Stimulated activated CD8-positive, alpha-beta memory T cell treated with anti-CD3 and anti-CD28 coated beads, Interleukin-4, amount 100 ng/mL, for 1 hour (primary cell): ENCODE measurements at regions not wholly inside any gene's neighbourhood (a gene's known extent, or its start where the extent isn't known, plus 50 kb on each side); places are given as distances from the start of the nearest gene placed in this dataset.

Experiments used
- DNase-seq, 2 donors: peaks; one replicate each; pipeline ENCODE4 v3.0.0-alpha.2; 2020; ENCODE audit warnings: low read depth in 2 of 2, low spot score in 1 of 2

DNA sequence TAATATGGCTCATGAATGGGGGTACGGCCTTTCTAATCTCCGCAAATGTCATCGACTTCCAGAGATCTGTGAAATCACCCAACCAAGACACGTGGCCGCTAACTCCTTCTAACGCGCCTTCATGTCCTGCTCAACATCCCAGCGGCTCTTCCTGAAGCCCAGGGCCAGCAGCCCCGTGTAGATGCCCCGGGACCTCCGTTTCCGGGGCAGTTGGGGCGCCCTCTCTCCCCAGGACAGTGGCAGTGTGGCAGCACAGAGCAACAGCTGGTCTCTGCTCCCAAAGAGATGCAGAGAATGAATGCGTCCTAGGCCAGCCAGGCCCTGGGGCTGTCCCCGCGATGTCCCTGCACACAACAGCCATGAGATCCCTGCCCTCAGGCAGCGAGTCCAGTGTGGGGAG lies 153.5 kb downstream of the RBFOX3 start:
- no peak for DNase-seq

DNA sequence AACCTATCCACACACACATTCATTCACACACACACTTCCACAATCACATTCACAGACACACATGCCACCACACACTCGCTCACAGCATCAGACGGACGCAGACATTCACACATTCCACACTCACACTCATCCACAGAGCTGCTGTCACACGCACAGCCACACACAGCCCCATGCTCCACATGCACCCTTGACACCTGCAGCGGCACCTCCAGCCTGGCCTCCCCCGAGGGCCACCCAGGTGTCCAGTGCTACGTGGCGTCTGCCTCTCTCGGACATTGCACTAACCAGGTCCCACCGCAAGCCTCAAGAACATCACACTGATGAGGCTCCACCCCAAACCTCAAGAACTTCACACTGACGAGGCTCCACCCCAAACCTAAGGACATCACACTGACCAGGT lies 155.2 kb downstream of the RBFOX3 start:
- no peak for DNase-seq

DNA sequence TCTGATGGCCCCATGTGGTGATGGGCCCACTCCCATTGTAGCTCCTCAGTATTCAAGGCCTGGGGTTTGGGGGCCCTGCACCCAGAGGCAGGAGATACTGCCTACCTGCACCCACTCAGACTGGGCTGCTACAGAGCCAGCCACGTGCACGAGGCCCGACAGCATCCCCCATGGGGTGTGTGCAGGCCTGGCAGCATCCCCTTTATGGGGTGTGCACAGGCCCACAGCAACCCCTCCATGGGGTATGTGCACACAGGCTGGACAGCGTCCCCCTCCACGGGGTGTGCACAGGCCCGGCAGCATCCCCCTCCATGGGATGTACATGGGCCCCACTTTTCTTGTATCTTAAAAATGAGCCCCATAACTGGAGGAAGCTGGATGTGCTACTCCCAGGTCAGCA lies 156.0 kb downstream of the RBFOX3 start:
- DNase-seq, result no peak

DNA sequence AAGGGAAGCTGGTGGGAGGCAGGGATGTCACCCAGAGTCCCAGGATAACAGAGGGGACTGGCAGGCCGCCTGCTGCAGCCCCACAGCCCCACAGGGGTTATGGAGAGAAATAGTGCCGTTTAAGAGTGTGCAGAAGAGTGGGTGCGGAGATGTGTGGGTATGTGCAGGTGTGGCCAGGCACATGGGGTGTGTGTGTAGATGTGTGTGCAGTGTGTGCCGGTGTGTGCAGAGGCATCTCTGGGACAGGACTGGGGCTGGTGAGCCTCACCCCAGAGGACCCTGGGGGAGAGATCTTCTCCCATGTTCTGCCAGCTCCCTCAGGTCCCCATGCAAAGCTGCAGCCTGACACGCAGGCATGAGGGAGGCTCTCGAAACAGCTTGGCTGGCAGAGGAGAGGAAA lies 157.4 kb downstream of the RBFOX3 start:
- no peak for DNase-seq

DNA sequence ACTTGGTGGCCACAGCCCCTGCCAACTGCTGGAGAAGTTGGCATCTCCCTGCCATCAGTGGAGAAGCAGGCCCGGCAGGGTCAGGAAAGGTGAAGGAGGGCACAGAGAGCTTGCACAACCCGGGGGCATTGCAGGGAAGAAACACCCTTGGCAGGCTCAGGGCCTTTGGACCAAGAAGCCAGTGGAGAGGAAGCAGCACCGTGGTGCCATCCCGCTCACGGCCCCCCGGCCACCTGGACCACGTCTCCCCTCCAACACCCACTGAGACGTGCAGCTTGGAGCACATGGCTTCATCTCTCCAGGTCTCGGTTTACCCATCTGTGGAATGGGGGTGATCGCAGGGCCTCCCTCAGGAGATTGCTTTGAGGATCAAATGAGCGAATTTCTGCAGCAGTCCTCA lies 158.1 kb downstream of the RBFOX3 start:
- DNase-seq, result no peak

DNA sequence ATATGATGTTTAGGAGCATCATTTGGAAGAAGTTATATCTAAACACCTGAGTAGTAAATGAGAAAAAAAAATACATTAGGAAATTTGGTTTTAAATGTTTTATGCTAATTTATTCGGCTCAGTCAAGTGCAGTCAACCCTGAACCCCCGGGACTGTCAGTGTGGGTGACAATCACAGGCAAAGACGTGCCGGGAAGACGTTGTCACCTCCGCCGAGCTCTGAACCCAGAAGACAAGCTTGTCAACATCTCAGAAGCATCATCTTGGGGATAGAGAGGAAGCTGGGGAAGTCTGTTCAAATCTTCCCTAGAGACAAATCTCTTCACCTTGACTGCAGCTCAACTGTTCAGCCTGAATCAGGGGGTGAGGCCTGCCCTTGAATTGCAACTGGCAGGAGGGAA lies 159.7 kb downstream of the RBFOX3 start:
- no peak for DNase-seq

DNA sequence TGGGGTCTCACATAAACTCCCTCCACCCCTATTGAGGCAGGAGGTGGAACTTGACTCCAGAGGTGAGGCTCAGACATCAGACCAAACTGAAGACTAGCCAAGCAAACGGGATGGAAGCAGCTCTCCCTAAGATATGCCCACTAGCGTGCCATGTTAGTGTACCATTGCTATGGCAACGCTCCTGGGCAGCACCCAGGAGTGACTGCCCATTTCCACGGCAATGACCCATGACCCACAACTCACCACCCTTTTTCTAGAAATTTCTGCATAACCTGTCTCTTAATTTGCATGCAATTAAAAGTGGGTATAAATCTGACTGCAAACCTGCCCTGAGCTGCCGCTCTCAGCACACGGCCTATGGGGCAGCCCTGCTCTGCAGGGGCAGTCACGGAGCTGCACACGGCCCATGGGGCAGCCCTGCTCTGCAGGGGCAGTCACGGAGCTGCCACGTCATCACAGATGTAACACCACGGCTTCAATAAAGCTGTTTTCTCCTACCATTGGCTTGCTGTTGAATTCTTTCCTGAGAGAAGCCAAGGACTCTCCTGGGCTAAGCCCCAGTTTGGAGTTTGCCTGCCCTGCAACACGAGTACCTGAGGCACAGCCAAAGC lies 164.3 kb downstream of the RBFOX3 start:
- DNase-seq, result no peak

DNA sequence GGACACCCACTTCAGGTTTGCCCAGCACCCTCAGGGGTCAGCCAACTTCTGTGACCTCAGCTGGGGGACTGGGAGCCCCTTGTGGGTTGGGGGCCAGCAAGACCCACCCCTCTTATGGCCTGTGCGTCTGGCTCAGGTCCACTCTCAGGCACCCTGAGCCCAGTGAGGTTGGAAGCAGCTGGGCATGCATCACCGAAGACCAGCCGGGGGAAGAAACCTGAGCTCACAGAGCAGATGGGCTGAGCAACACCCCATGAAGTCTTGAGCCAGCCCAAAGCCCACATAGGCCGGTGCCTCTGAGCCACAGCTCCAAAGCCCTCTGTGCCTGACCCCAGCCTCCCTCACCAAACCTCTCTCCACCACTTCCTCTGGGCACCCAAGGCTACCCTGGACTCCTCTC lies 166.7 kb downstream of the RBFOX3 start:
- DNase-seq, result no peak

DNA sequence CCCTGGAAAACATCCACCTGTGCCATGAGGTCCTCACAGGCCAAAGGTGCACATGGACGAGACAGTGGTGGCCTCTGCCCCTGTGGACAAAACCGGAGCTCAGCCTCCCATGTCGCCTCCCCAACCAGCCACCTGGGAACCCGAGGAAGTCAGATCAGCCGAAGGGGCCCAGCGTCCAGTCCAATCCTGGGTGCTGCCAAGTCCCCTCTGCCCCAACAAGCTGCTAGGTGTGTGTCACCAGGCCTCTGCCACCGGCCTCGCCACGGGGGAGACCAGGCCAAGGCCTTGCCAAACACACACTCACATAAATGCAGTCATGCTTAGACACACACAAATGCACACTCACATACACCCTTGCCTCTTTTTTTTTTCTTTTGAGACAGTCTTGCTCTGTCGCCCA lies 167.8 kb downstream of the RBFOX3 start:
- DNase-seq, result no peak

DNA sequence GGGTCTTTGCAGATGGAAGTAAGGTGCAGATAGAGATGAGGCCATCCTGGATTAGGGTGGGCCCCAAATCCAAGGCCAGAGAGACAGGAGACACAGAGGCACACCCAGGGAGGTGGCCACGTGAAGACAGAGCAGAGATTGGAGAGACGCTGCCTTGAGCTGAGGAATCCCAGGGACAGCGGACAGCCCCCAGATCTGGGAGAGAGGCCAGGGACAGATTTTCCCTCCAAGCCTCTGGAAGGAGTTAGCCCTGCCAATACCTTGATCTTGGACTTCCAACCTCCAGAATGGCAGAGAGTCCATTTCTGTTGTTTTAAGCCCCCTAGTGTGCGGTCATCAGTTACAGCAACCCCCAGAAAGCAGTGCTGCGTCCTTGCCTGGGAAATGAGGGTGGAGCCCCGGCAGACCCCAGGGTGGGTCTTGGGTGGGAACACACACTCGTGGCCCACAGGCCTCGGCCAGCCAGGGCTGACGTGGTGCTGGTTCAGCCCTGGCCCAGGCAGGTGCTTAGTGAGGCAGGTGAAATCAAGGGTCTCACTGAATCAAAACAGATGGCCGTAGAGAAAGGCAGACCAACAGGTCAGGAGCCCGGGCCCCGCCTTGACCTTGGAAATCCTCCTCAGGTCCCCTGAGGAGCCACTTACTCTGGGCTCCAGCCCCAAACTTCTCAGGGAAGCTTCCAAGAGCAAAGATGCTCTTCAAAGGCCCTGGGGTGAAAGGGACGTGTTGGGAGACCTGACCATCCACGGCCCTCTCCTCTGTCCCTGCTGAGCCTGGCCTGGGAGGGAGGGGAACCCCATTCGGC lies 169.3 kb downstream of the RBFOX3 start:
- no peak for DNase-seq

DNA sequence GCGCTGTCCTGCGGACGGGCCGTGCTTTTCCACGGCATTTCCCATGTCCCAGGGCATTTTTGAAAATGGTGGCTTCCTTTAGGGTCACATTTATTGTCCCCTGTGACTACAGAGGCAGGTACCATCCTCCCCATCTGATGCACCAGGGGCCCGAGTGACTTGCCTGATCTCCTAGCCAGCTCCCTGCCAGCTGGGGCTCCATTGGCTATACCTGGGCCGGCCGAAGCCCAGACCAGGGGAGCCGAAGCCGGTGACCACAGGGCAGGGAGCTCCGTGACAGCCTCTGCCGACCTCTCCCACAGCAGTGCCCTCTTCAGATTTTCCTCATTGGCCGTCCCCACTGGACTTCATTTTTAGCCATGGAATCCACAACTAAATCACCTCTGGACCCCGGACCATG lies 170.6 kb downstream of the RBFOX3 start:
- no peak for DNase-seq

DNA sequence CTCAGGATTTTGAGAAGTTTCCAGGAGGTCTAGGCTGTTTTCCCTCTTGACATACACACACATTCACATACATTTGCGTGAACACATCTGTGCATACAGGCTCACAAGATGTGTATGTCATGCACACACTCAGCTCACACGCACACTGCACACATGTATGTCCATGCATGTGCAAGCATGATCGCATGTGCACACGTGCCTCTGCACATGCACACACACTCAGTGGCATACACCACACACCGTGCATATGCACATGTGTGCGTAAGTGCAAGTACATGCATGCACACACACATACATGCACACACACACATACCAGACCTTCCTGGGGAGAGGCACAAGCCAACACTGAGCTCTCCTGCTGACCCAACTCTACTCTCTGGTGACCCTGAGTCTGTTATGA lies 171.4 kb downstream of the RBFOX3 start:
- no peak for DNase-seq

DNA sequence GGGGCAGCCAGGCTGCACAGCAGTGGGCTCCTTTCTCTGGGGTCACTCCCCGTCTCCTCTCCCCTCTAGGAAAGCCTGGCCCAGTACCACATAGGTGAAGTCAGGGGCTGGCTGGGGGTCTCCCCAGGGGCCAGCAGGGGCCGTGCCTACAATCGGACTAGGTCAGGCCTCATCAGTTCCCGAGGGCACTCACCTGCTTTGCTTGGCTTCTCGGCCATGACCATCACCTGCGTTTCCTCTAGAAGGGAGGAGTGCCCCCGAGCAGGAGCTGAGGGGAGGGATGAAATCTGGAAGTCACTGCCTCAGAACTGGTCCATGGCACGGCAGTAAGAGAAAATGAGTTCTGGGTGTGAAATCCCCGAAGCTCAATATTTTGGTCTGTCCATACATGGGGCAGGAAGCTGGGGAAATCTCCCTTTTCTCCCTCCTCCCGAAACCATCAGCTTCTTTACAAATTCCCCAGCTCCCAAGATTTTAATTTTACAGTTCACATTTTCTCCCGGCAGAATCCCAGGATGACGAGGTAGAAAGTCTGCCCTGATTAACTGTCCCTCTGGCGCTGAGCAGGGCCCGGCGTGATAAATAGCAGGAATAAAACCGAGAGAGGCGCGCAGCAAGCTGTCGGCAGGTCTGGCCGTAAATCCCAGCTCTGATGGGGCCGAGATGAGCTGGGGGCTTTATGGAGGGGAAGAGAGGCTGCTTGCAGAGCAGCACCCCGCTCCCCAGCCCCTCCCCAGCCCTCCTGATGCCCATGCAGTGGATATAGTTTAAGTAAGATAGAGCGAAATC lies 172.1 kb downstream of the RBFOX3 start:
- no peak for DNase-seq

DNA sequence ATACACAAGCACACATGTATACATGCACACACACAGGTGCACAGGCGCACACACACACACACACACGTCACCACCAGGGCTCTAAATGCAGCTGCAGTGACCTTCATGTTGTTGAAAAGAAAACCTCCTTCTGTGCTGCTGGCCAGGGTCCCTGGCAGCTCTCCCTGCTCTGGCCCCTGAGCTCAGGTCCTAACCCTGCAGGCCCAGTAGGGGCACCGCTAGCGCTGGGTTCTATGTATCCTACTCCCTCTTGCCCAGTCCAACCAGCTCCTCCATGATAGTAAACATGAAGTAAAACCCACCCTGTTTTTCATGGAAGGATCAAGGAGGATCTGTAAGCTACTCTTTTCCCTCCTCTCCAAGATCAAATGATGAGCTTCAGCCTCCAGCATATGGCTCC lies 172.8 kb downstream of the RBFOX3 start:
- no peak for DNase-seq

DNA sequence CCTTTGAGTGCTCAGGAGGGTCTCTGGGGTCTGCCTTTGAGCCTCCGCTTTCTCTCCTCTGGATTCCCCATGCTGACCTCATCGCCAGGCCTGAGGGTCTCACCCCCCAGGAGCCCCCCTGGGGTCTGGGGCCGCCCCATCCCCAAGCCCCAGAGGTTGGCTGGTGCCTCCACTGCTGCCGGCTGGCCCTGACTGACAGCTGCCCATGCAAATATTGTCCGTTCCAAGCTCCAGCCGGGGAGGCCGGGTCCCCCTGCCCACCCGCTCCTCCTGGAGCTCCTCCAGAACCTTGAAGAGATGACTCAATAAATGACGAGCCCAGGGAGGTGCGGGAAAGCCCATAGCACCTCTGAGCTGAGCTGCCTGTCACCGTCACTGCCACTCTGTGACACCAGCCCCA lies 173.8 kb downstream of the RBFOX3 start:
- no peak for DNase-seq

DNA sequence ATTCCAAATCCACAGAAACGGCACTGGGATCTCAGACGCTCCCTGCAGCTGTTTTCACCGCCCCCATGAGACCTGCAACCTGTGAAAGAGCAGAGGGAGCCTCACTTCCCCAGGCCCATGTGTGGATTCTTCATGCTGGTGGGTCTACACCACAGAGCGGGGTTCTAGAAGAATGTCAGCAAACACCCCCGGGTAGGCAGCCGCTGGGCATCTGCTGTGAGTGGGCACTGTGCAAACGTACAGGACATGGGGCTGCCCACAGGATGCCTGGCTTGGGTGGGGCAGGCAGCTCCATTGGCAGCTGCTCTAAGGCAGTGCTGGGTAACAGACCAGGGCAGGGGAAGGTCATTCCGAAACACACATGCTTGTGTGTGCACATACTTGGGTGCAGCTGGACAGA lies 174.9 kb downstream of the RBFOX3 start:
- DNase-seq, result no peak

DNA sequence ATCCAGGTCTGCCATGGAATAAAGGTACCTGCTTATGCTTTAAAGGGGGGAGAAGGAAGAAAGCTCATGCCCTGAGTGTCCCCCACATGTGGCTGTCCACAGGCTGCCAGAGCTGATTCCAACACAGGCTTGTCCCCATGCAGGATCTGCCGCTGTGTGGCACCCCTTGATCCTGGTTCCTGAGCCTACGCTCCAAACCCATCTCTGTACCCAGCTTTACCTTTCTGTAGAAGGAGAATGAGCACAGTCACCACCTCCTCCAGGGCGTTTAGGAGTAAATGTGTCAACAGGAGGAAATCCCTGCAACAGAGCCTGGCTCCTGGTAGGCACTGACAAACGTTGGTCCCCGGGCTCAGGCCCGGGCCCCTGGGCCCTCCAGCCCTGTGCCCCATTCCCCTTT lies 175.6 kb downstream of the RBFOX3 start:
- no peak for DNase-seq

DNA sequence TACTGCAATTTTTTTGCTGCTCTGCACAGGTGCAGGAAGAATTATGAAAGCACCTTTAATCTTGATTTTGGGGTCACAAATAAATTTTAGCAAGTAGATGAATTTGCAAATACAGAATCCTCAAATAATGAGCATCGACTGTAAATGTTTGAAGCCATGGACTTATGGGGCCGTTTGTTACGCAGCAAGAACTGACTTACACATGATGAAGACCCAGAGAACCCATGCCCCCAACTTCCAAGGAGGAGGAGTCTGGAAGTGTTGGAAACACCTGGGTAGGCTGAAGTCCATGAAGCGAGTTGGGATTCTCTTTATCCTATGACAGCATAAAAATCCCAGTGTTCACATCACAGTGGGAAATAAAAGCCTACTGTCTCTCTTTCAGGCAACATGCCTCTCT lies 176.6 kb downstream of the RBFOX3 start:
- DNase-seq, result no peak

DNA sequence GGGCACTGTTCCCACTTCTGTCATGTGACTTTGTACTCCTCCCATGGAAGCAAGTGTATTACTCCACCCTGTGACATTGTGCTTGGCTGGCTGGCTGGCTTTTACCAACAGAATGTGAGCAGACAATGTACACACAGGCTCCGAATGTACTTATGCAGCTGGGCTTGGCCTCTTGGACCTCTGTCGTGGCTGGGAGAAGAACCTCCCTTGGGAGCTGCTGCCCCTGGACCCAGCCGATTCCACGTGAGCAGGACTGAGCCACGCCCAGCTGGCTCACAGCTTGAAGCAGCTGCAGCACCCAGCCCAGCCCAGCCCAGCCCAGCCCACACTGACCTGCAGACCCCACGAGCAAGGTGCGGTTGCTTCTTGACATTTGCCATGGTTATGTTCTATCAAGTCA lies 177.5 kb downstream of the RBFOX3 start:
- no peak for DNase-seq

DNA sequence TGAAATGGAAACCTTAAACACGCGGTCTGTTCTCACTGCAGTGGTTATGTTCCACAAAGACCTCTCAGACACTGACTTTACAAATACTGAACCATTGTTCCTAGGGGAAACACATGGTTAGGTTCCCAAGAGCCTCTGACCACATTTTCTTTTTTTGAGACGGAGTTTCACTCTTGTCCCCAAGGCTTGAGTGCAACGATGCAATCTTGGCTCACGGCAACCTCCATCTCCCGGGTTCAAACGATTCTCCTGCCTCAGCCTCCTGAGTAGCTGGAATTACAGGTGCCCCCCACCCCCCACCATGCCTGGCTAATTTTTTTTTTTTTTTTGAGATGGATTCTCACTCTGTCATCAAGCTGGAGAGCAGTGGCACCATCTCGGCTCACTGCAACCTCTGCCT lies 179.7 kb downstream of the RBFOX3 start:
- DNase-seq, result no peak

DNA sequence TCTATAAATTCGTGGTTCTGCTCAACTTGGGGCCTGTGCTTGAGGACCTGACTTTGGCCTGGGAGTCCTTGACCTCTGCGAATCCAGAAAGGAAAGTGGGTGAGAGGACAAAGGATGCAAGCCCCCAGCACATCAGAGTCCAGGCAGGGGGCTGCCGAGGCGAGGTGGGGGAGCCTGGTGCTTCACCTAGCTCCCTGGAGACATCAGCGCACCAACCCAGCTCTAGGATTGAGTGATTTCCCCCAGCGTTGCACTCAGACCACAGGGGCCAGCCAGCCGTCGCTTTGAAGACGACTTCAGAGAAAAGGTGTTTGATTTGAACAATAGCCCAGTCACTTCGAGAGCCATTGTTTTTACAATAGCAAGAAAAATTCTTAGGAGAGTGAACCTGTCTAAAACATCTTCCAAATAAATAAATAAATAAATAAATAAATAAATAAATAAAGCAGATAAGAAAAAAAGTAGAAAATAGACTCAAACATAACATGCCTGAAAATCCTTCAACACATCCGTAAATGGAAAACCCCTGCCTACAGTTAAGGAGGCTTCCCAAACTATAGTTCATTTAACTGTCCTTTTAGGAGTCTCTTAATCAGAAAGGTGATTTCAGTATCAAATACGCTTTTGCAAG lies 180.9 kb downstream of the RBFOX3 start:
- DNase-seq, result no peak

DNA sequence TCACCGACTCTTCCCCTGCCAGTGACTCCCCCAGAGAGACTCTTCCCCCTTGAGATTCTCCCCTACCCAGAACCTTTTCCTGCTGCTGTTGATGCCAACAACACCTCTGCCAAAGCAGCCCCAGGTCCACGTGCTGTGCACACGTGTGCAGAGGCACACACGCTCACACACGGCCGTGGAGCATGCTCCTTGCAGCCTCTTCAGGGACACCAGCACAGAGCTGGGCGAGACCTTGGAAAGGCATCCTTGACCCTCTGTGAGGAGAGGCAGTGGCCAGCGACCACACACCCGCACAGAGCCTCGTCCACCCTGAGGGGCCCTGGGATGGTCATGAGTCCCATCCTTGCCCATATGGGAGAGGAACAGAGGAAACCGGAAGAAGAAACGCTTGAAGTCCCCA lies 181.9 kb downstream of the RBFOX3 start:
- DNase-seq, result no peak
